Stimulated activated CD4-positive, alpha-beta T cell treated with anti-CD3 and anti-CD28 coated beads, TNF-alpha, amount 100 ng/mL, for 48 hours (primary cell): ENCODE measurements at regions not wholly inside any gene's neighbourhood (a gene's known extent, or its start where the extent isn't known, plus 50 kb on each side); places are given as distances from the start of the nearest gene placed in this dataset.

Source experiments
- DNase-seq, 3 donors: peaks; one replicate each; pipeline ENCODE4 v3.0.0-alpha.2; 2020; ENCODE audit warnings: low read depth in 3 of 3

- DNase-seq = no peak
Measured at GRCh38 chr2:204321910-204322751, 223.1 kb upstream of the PARD3B start.

DNA sequence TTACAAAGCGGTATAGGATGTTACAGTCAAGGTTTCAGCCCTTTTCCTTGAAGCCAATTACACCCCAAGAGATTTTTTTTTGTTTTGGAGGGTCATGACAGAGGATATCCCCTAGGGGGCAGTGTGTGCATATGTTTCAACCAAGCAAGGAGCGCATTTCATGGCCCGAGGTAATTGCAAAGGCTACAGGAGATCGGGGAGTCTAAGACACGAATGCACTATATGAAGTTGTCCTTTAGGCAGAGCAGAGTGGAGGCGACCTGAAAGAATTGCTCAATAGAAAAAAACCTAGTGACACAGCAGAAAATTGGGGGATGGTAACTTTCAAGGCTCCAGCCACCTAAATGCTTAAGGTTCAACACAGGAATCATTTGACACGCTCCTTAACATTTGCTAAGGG lies 219.8 kb upstream of the PARD3B start:
- DNase-seq = peak; percentile 15 to 37 (median 35)

DNA sequence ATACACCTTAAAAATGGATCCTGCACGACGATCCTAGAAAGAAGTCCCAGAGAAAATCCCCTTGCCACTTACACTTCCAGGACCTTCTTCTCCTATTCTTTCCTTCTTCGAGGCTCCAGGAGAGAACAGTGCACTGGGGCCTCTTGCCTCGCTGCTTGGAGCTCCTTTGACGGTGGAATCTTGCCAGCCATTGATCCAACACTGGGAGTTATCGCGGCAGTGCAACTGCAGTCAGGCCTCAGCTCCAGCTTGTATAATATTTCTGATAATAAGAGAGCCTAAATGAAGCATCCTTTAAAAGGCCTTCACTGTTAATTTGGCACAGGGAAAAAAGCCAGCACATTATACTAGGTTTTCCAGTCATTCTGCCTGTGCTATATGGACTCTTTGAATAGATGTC lies 216.9 kb upstream of the PARD3B start:
- DNase-seq = no peak

DNA sequence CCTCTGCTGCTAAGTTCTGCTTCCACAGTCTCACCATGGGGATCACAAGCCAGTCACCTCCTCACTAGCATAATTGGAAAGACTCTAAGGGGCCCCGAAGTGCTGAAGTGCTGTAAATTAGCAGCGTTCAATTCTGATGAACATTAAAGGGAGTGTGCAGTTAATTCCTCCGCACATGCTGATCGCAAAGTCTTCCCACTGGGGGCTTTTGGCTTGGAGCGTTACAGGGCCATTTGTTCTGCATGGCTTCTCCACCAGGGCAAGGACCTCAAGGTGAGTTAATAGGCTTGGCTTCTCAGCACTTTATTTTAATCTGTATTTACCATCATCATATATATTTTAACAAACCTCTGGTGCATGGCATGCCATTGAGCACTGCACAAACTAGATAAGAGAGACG lies 216.3 kb upstream of the PARD3B start:
- no peak for DNase-seq

DNA sequence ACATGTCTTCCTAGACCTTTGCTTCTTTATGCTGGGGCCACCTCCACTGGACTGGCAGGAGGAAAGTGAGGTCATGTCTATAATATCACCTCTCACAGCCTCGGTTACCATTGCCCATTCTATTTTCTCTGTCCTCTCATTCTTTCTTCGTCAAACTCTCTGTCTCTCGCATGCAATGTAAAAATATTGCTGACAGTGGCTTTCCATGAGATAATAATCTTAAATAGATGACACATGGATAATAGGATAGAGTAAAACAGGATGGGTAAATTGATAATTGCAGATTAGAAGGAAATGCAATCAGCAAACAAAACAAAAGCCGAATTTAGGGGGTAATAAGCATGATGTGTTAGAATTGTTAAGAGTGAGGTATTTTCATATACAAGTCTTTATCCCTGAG lies 215.7 kb upstream of the PARD3B start:
- DNase-seq = no peak

- DNase-seq = no peak
Measured at GRCh38 chr2:204331180-204331579, 214.1 kb upstream of the PARD3B start.

DNA sequence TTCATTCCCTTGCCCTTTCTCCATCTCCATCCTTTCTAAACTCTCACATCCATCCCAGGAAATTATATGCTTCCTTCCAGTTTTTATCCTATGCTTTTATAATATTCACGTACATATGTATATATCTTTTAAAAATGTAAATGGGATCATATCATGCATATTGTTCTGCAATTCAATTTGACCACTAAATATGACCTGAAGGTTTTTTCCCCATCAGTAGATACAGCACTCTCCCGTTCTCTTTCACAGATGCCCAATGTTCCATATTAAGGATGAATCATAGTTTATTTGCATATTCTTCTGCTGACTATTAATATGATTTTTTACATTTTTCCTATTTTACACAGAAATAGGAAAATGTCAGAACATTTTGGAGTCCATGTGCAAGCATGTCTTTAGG lies 213.3 kb upstream of the PARD3B start:
- no peak for DNase-seq

- DNase-seq = no peak
Measured at GRCh38 chr2:204332706-204333105, 212.6 kb upstream of the PARD3B start.

- no peak for DNase-seq
Measured at GRCh38 chr2:204333861-204334260, 211.4 kb upstream of the PARD3B start.

GRCh38 chr2:204335451-204336058 lies 209.7 kb upstream of the PARD3B start:
- no peak for DNase-seq

DNA sequence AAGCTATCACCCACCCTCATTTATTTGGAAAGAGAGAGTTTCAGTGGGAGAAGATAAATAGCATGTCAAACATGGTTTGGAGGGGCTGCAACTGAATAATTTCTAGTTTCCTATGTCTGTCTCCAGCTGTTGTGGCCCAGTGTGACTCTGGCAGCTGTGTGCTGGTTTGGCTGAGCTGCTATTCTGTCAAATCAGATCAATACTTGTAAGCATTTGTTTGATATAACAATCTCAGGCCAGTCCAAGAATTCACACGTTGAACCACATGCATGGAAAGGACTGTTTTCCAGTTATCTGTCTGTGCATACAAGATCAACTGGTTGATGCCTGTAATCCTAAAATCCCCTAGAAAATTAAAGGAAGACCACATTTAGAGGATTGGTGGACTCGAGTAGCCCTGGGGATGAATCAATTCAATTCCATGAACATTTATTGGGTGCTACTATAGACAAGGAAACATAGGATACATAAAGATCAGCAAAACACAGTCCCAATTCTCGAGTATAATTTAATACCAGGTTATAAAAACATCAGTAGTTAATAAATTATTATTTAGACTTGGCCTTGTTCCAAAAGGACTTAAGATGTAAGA lies 209.0 kb upstream of the PARD3B start:
- DNase-seq = no peak

DNA sequence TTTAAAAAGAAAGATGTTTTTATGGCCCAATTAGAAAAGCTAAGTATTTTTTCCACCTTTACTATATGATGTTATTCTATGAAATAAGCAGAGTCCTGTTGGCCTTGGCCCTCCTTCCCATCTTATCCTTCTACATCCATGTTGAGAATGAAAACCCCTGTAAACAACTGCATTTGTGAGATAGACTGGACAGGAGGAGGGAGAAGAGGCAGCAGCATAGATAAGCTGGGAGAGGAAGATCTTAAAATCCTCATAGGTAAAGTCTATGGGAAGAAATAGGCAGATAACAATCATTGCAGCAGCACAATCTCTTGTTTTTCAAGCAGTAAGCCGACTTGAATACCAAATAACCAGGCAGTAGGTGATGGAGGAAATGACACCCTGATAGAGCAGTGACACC lies 207.6 kb upstream of the PARD3B start:
- DNase-seq = no peak

- no peak for DNase-seq
Measured at GRCh38 chr2:204339212-204339715, 206.0 kb upstream of the PARD3B start.

DNA sequence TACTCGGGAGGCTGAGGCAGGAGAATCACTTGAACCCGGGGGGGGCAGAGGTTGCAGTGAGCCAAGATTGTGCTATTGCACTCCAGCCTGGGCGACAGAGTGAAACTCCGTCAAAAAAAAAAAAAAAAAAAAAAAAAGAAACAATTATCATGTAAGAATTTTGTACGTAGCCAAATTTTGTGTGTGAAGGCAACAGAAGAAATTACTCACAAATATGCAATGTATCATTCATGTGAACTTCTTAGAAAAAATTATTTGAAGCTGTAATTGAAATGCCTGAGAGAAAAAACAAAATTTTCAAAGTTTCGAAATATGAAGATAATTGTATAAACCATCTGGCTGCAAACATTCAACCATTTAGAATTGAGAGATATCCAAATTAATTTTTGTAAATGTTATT lies 204.8 kb upstream of the PARD3B start:
- DNase-seq = no peak

DNA sequence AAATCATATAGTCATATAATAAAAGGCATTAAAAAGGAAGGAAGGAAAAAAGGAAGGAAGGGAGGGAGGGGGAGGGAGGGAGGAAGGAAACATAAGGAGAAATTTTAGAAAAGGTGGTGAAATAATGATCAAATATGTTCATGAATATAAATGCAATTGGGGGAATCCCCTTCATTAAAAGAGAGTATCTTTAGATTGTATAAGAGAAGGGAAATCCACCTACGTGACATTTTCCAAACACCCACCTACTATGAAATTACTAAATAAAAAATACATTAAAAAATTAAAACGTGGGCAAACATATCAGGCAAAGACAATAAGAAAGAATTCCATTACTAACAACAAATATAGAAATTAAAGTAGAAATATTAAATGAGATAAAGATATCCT lies 203.4 kb upstream of the PARD3B start:
- no peak for DNase-seq

DNA sequence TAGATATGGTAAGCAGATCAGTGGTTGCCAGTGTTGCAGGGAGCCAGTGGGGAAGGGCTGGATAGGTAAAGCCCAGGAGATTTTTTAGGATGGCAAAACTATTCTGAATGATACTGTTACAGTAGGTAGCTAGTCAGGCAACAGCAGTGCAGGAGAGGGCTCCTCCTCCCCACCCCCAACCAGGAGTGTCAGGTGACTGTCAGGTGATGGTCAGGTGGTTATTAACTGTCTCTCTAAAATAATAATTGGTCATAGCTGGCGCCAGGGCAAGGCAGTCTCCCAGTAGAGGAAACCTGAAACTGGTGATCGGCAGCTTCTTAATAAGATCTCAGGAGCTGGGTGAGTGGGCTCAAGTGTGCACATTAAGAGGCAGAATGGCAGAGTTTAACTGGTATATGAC lies 201.6 kb upstream of the PARD3B start:
- no peak for DNase-seq

GRCh38 chr2:204344119-204344518 lies 201.2 kb upstream of the PARD3B start:
- DNase-seq = no peak

DNA sequence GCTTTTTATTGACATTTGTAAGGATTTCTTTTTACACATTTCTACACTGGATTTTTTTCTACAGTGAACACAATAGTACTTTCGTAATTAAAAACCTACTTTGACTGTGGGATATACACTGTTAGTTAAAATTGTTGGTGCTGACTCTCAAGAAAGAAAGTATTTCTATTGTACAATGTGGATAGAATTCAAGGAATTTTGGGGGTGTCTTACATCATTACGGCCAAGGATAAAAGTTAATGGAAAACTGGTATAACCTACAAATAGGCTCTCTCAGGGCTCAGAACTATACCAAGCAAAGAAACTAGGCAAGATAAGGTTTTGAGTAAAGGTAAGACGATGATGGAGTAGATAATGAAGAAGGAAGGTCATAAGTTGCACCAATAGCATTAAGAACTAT lies 198.4 kb upstream of the PARD3B start:
- no peak for DNase-seq

DNA sequence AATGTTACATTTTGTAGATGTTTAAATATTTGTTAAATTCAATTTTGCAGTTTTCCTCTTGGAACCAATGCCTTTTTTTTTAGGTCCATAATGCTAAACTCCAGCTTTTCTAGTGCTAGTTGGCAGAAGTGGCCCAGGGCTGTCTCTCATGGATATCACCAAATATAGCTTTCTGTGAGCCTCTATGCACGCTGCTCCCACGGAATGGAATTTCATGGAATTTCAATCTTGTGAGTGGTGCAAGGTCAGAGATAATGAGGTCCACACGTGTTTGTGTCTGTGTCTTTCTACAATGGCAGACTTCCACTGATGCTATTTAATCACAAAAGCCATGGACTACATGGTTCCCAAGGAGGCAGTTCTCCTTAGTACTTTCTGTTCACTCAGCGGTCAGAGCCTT lies 191.5 kb upstream of the PARD3B start:
- no peak for DNase-seq

GRCh38 chr2:204354442-204354856 lies 190.8 kb upstream of the PARD3B start:
- DNase-seq = no peak

GRCh38 chr2:204355688-204356087 lies 189.6 kb upstream of the PARD3B start:
- DNase-seq = no peak

DNA sequence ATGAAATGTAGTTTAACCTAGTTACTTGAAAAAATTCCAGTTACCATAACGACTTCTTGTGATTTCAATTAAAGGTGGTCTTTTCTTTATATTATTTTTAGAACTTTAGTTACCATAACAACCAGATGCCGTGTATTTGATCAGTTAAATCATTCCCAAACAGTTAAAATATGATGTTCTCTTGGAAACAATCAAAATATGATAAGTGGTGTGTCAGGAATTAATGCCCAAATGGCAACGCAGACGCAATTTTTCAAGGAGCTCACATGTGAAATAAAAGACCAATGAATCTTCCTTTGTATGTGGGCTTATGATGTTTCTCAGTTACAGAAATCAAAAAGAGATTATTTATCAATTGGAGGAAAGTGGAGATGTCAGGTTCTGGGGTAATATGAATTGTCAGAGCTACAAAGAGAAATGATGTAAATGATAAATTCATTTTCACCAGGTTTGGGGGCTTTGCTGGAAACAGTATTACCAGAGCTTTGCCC lies 189.1 kb upstream of the PARD3B start:
- no peak for DNase-seq

GRCh38 chr2:204357286-204357685 lies 188.0 kb upstream of the PARD3B start:
- no peak for DNase-seq
